GM19467 (cell line): ENCODE measurements at regions not wholly inside any gene's neighbourhood (a gene's known extent, or its start where the extent isn't known, plus 50 kb on each side); places are given as distances from the start of the nearest gene placed in this dataset.
"Not testable (repeated sequence)": the region's sequence is repeated elsewhere in the genome, so short reads cannot be mapped to it uniquely, and the experiment has no call there.

ENCODE experiments used
- ATAC-seq: cut with Tn5 transposase; IDR thresholded peaks from one replicate; pipeline ENCODE4 v1.9.1; 2021; ENCODE audit warnings: mild to moderate bottlenecking, moderate library complexity; ENCODE audit not compliant: unreplicated experiment

- no peak for ATAC-seq
Measured at GRCh38 chr5:77871946-77872345, 95.8 kb upstream of the TBCA start.

- ATAC-seq = no peak
Measured at GRCh38 chr5:77871016-77871415, 94.9 kb upstream of the TBCA start.

DNA sequence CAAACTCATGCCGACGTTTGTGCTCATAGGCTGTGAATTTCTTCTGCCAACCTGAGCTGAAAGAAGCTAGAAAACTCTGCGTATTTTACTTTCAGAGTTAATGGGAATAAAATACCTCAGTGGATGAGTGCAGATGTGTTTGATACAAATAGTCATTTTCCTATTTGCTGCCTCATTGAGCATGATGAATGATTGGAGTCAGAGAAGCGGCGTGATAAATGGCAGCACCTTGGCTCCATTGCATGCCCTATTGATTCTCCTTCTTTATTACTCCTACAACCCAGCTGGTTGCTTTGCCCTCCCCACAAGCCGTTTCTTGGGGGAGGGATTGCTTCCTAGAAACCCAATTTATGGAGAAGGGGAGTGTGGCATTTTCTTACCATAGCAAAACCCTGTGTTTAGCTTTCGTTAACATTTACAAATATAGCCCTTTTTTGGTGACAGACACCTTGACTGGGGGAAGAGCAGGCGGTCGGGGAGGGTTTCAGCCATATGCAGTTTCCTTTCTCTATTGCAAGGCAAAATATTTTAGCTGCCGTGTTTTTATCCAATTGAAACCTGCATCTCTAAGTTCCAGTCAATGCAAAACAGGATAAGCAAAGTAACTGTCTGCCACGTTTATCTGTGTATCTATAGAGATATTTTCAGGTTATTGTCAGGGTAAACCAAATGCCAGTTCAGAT is 93.1 kb upstream of the TBCA start:
- no peak for ATAC-seq

- ATAC-seq = no peak
Measured at GRCh38 chr5:77867914-77868313, 91.8 kb upstream of the TBCA start.

- no peak for ATAC-seq
Measured at GRCh38 chr5:77867194-77867691, 91.1 kb upstream of the TBCA start.

- no peak for ATAC-seq
Measured at GRCh38 chr5:77866198-77866597, 90.1 kb upstream of the TBCA start.

DNA sequence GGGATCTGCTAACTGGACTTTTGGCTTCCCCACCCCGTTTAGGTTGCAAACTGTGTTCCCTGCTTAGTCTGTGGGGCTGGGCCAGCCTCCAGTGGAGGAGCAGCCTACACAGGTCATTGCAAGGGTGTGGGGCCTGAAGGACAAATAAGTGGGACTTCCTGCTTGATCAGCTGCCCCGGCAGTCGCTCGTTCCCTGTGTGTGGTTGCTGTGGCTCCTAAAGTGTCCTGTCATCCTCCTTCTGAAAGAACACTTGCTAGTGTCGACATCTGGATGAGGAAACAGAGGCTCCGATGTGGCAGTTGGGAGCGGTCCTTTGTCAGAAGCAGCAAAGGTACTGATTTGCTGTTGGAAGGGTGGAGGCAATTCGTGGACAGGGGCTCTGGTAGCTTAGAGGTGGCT is 88.9 kb upstream of the TBCA start:
- ATAC-seq = no peak

DNA sequence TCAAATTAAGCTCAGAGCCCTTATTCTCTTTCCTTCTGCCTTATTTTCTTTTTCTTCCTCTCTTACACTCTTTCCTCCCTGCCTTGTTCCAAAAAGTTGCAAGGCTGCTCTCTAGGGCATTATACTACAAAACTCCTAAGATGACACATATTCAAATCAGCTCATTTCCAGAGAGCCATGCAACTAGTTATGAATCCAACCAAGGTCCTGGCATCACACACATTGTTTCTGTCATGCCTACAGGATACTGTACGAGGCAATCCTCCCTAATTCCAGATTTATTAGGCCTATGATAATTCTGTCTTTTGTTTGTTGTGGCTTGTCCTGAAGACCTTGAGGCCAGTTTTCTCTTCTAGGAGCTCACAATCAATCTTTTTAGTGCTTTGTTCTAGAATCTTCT is 87.0 kb upstream of the TBCA start:
- no peak for ATAC-seq

GRCh38 chr5:77861576-77861975 is 85.4 kb upstream of the TBCA start:
- no peak for ATAC-seq

- ATAC-seq = no peak
Measured at GRCh38 chr5:77859306-77859705, 83.2 kb upstream of the TBCA start.

DNA sequence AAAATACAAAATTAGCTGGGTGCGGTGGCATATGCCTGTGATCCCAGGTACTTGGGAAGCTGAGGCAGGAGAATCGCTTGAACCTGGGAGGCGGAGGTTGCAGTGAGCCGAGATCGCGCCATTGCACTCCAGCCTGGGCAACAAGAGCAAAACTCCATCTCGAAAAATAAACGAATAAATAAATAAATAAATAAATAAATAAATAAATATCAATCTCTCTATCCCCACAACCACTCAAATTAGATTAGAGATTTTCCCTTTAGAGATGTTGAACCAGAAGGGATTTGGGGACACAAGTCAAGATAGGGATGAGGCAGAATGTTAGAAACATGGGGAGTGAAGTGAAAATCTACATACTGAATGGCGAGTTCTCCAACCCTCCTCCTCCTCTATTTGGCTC is 82.5 kb upstream of the TBCA start:
- not testable (repeated sequence) for ATAC-seq

GRCh38 chr5:77855369-77855768 is 79.2 kb upstream of the TBCA start:
- no peak for ATAC-seq

- ATAC-seq = no peak
Measured at GRCh38 chr5:77853353-77853907, 77.3 kb upstream of the TBCA start.

- no peak for ATAC-seq
Measured at GRCh38 chr5:77852514-77853352, 76.6 kb upstream of the TBCA start.

GRCh38 chr5:77852068-77852513 is 76.0 kb upstream of the TBCA start:
- no peak for ATAC-seq

- no peak for ATAC-seq
Measured at GRCh38 chr5:77851176-77852067, 75.3 kb upstream of the TBCA start.

DNA sequence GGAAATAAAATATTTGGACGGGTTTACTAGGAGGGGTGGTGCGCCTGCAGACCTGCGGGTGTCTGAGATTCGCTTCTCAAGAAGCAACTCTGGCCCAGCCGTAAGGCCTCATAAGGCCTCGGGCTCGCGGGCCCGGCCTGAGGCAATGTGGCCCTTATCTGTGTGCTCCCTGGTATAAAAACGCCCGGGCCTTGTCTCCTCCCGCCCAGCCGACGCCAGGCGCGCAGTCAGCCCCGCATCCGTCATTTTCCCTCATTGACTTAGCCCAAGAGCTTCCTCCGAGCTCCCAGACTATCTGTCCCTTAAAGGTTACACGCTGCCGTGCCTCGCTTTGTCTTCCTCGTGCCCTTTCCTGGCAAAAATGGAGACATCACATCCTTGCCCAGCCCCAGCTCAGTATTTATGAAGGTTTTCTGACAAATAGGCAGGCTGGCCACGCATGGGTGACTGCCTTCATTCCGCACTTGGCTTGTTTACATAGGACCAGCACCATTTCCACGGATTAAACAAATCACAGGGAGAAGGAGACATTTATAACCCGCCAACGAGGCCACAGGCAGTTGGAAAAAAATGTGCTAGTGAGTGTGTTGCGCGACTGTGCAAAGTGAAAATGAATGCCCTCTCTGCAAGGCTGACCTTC is 74.5 kb upstream of the TBCA start:
- ATAC-seq = no peak

DNA sequence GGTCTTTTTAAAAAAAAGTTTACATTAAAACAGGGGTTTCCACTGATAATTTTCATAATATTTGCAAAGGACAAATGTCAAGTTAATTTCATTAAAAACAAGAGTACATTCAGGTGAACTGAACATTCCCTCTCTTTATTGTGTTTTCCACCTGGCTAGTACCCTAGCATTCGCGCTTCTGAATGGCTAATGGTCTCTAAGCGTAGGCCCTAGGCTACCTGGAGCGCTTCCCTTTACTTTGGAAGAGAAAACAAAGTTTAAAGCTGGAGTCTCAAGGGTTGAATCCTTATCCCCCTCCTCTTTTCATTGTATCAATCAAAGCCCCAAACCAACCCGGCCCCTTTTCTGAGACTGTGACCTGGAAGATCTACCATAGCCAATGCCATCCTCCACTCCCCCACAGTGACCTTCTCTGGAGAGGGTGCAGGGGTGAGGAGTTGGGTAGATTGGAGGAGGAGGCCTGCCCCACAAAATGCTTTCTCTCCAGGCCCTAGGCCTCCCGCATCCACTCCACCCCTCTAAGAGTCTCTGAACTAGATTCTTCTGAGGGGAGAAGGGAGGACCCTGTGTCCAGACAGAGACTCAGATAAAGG is 73.3 kb upstream of the TBCA start:
- no peak for ATAC-seq

DNA sequence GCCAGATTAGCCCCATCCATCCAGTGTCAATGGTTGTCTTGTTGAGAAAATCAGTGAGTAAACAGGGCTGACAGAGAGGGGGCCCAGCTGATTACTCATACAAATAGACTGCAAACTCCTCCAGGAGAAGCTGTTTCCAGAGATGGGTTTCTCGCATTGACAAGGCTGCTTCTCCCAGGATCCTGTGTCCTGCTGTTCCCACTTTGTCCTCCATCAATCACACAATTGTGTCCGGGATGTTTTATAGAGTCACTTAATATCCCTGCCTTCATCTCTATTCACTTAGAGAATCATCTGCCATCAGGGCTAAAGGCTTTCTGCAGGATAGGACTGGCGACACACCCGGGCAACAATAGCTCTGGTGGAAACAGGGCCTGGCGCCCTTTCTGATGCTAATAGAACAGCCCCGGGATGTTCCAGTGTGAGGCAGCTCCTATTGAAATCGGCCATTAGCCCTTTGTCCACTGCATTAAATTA is 71.7 kb upstream of the TBCA start:
- ATAC-seq = no peak

GRCh38 chr5:77847129-77847460 is 71.0 kb upstream of the TBCA start:
- no peak for ATAC-seq
